ENCODE measurements at regions not wholly inside any gene's neighbourhood (a gene's known extent, or its start where the extent isn't known, plus 50 kb on each side); places are given as distances from the start of the nearest gene placed in this dataset.
"Not testable (repeated sequence)": the region's sequence is repeated elsewhere in the genome, so short reads cannot be mapped to it uniquely, and the experiment has no call there.

GRCh38 chr10:30765022-30765615 is 135.6 kb upstream of the LYZL2 start:
- no peak for DNase-seq (ENCODE audit: low read depth in 3 of 3, low spot score in 2 of 3)

GRCh38 chr10:30763918-30764317 is 134.4 kb upstream of the LYZL2 start:
- no peak for DNase-seq (ENCODE audit: low read depth in 3 of 3, low spot score in 2 of 3)

GRCh38 chr10:30762620-30763019 is 133.1 kb upstream of the LYZL2 start:
- no peak for DNase-seq (ENCODE audit: low read depth in 3 of 3, low spot score in 2 of 3)

- DNase-seq (ENCODE audit: low read depth in 3 of 3, low spot score in 2 of 3) = no peak
Observed at GRCh38 chr10:30759423-30759822, 129.9 kb upstream of the LYZL2 start.

- no peak for DNase-seq (ENCODE audit: low read depth in 3 of 3, low spot score in 2 of 3)
Observed at GRCh38 chr10:30758338-30758737, 128.8 kb upstream of the LYZL2 start.

- DNase-seq (ENCODE audit: low read depth in 3 of 3, low spot score in 2 of 3) = no peak
Observed at GRCh38 chr10:30756896-30757295, 127.3 kb upstream of the LYZL2 start.

- DNase-seq (ENCODE audit: low read depth in 3 of 3, low spot score in 2 of 3) = no peak
Observed at GRCh38 chr10:30756151-30756550, 126.6 kb upstream of the LYZL2 start.

GRCh38 chr10:30755441-30755953 is 125.9 kb upstream of the LYZL2 start:
- DNase-seq (ENCODE audit: low read depth in 3 of 3, low spot score in 2 of 3) = no peak

GRCh38 chr10:30752481-30752881 is 122.9 kb upstream of the LYZL2 start:
- DNase-seq (ENCODE audit: low read depth in 3 of 3, low spot score in 2 of 3) = no peak

- DNase-seq (ENCODE audit: low read depth in 3 of 3, low spot score in 2 of 3) = no peak
Observed at GRCh38 chr10:30751678-30752331, 122.3 kb upstream of the LYZL2 start.

GRCh38 chr10:30750971-30751677 is 121.6 kb upstream of the LYZL2 start:
- no peak for DNase-seq (ENCODE audit: low read depth in 3 of 3, low spot score in 2 of 3)

- no peak for DNase-seq (ENCODE audit: low read depth in 3 of 3, low spot score in 2 of 3)
Observed at GRCh38 chr10:30749385-30749784, 119.8 kb upstream of the LYZL2 start.

GRCh38 chr10:30748152-30748973 is 118.8 kb upstream of the LYZL2 start:
- DNase-seq (ENCODE audit: low read depth in 3 of 3, low spot score in 2 of 3) = no peak

GRCh38 chr10:30747633-30748032 is 118.1 kb upstream of the LYZL2 start:
- DNase-seq (ENCODE audit: low read depth in 3 of 3, low spot score in 2 of 3) = no peak

- DNase-seq (ENCODE audit: low read depth in 3 of 3, low spot score in 2 of 3) = no peak
Observed at GRCh38 chr10:30745953-30746352, 116.4 kb upstream of the LYZL2 start.

GRCh38 chr10:30744106-30744505 is 114.6 kb upstream of the LYZL2 start:
- DNase-seq (ENCODE audit: low read depth in 3 of 3, low spot score in 2 of 3) = no peak

- DNase-seq (ENCODE audit: low read depth in 3 of 3, low spot score in 2 of 3) = no peak
Observed at GRCh38 chr10:30743586-30743985, 114.0 kb upstream of the LYZL2 start.

- no peak for DNase-seq (ENCODE audit: low read depth in 3 of 3, low spot score in 2 of 3)
Observed at GRCh38 chr10:30742471-30742870, 112.9 kb upstream of the LYZL2 start.

GRCh38 chr10:30740774-30741173 is 111.2 kb upstream of the LYZL2 start:
- not testable (repeated sequence) for DNase-seq (ENCODE audit: low read depth in 3 of 3, low spot score in 2 of 3)

- no peak for DNase-seq (ENCODE audit: low read depth in 3 of 3, low spot score in 2 of 3)
Observed at GRCh38 chr10:30738416-30738815, 108.9 kb upstream of the LYZL2 start.

- no peak for DNase-seq (ENCODE audit: low read depth in 3 of 3, low spot score in 2 of 3)
Observed at GRCh38 chr10:30737931-30738391, 108.4 kb upstream of the LYZL2 start.

Measured in right renal cortex interstitium (tissue), 3 donors.